ENCODE measurements at regions not wholly inside any gene's neighbourhood (a gene's known extent, or its start where the extent isn't known, plus 50 kb on each side); places are given as distances from the start of the nearest gene placed in this dataset.

DNA sequence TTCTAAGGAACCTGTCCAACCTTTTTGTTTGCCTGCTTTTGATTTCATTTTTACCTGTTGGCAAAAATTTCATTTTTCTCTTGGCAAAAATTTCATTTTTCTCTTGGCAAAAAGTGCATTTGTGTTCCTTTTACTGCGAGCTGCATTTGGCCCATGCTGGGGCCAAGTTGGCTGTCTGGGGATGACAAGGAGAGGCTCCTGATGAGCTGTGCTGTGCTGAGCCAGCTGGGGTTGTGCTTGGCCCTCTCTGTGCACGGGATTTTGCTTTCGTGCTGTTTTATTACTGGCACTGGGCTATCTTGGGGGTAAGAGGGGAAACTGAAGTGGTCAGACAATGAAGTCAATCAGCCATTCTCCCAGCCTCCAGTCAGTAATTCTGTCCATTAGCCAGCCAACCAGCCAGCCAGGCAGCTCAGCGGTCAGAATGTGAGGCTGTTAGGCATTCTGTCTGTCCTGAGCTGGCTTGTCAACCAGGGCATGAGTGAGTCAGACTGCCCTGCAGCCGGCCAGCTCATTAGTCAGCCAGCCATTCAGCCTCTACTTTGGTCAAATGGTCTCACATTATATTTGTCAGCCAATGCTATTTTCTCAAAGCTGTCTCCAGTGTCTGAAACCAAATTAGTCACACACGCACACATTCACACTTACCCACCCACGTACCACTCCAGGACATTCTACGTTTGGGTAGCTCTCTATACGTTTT is 56.9 kb upstream of the PRPS1 start:
- TF ChIP-seq NFRKB (IDR thresholded peaks at IDR 0.05): no peak
- ChIA-PET CTCF (no interaction called here), POLR2A (interaction anchor here (0.6 kb wide), 1 partner anchor 151 kb away, joined by 3 read pairs; no protein-coding TSS in a partner anchor)
- no peak for DNase-seq (ENCODE audit: extremely low spot score)

GRCh38 chrX:107573016-107573415 is 55.3 kb upstream of the PRPS1 start:
- POLR2A ChIA-PET: no interaction called here

GRCh38 chrX:107574054-107574683 is 54.1 kb upstream of the PRPS1 start:
- POLR2A ChIA-PET: no interaction called here
- no peak for TF ChIP-seq FOXM1 (IDR thresholded peaks at IDR 0.05; ENCODE audit: borderline replicate concordance)
- TF ChIP-seq NFRKB (IDR thresholded peaks at IDR 0.05): no peak
- TF ChIP-seq SUZ12 (IDR thresholded peaks at IDR 0.05): no peak
- no peak for TF ChIP-seq SP1 (IDR thresholded peaks at IDR 0.05)
- TF ChIP-seq CTBP1 (IDR thresholded peaks at IDR 0.05; ENCODE audit: borderline replicate concordance): no peak
- no peak for TF ChIP-seq TARDBP (IDR thresholded peaks at IDR 0.05)
- TF ChIP-seq ARNT (IDR thresholded peaks at IDR 0.05): no peak
- TF ChIP-seq HDGF (IDR thresholded peaks at IDR 0.05; ENCODE audit: borderline replicate concordance): no peak
- no peak for TF ChIP-seq BHLHE40 (IDR thresholded peaks at IDR 0.05; ENCODE audit: borderline replicate concordance)
- TF ChIP-seq L3MBTL2 (conservative IDR thresholded peaks at IDR 0.05): no peak
- CTCF ChIA-PET: no interaction called here
- no peak for DNase-seq (ENCODE audit: extremely low spot score)

More at GRCh38 chrX:107573016-107573415, 55.3 kb upstream of the PRPS1 start:
- TF ChIP-seq L3MBTL2 (conservative IDR thresholded peaks at IDR 0.05): no peak
- TF ChIP-seq HDGF (IDR thresholded peaks at IDR 0.05; ENCODE audit: borderline replicate concordance): no peak
- TF ChIP-seq SUZ12 (IDR thresholded peaks at IDR 0.05): no peak
- no peak for TF ChIP-seq ELF4 (IDR thresholded peaks at IDR 0.05)
- TF ChIP-seq TARDBP (IDR thresholded peaks at IDR 0.05): no peak
- TF ChIP-seq, protein P1, sequence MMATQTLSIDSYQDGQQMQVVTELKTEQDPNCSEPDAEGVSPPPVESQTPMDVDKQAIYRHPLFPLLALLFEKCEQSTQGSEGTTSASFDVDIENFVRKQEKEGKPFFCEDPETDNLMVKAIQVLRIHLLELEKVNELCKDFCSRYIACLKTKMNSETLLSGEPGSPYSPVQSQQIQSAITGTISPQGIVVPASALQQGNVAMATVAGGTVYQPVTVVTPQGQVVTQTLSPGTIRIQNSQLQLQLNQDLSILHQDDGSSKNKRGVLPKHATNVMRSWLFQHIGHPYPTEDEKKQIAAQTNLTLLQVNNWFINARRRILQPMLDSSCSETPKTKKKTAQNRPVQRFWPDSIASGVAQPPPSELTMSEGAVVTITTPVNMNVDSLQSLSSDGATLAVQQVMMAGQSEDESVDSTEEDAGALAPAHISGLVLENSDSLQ (IDR thresholded peaks at IDR 0.05): no peak
- no peak for TF ChIP-seq NFRKB (IDR thresholded peaks at IDR 0.05)
- no peak for TF ChIP-seq LEF1 (IDR thresholded peaks at IDR 0.05; ENCODE audit: borderline replicate concordance)
- TF ChIP-seq FOXK2 (IDR thresholded peaks at IDR 0.05): no peak
- no peak for TF ChIP-seq BHLHE40 (IDR thresholded peaks at IDR 0.05; ENCODE audit: borderline replicate concordance)
- no peak for TF ChIP-seq SP1 (IDR thresholded peaks at IDR 0.05)
- TF ChIP-seq FOXM1 (IDR thresholded peaks at IDR 0.05; ENCODE audit: borderline replicate concordance): no peak
- no peak for TF ChIP-seq CTBP1 (IDR thresholded peaks at IDR 0.05; ENCODE audit: borderline replicate concordance)
- TF ChIP-seq FOXA1 (IDR thresholded peaks at IDR 0.05): no peak
- TF ChIP-seq ZNF384 (IDR thresholded peaks at IDR 0.05): no peak
- TF ChIP-seq ARNT (IDR thresholded peaks at IDR 0.05): no peak
- no peak for DNase-seq (ENCODE audit: extremely low spot score)
- CTCF ChIA-PET: no interaction called here

DNA sequence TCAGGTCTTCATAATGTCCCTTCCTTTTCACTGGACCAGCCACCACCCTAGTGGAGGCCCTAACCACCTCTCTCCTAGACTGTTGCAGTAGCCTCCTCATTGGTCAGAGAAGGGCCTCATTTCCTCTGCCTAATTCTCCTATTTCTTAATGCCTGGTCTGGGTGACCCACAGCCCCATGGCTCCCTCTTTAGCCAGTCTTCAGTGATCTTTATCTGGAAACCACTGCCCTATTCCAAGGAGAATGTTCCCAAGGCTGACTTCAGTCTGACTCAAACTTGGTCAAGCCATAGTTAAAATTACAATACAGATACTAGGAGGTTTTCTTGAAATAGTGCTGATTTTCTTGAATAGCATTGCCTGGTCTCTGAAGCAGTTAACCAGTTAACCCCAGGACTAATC is 53.6 kb upstream of the PRPS1 start:
- no peak for DNase-seq (ENCODE audit: extremely low spot score)
- POLR2A ChIA-PET: no interaction called here
- TF ChIP-seq SUZ12 (IDR thresholded peaks at IDR 0.05) (no peak), FOXK2 (IDR thresholded peaks at IDR 0.05) (no peak), CTBP1 (IDR thresholded peaks at IDR 0.05; ENCODE audit: borderline replicate concordance) (no peak), ARNT (IDR thresholded peaks at IDR 0.05) (no peak), SP1 (IDR thresholded peaks at IDR 0.05) (no peak), FOXA1 (IDR thresholded peaks at IDR 0.05) (no peak), NFRKB (IDR thresholded peaks at IDR 0.05) (no peak), ZNF384 (IDR thresholded peaks at IDR 0.05) (no peak), L3MBTL2 (conservative IDR thresholded peaks at IDR 0.05) (no peak), LEF1 (IDR thresholded peaks at IDR 0.05; ENCODE audit: borderline replicate concordance) (no peak), ELF4 (IDR thresholded peaks at IDR 0.05) (no peak), HDGF (IDR thresholded peaks at IDR 0.05; ENCODE audit: borderline replicate concordance) (no peak), FOXM1 (IDR thresholded peaks at IDR 0.05; ENCODE audit: borderline replicate concordance) (no peak), TARDBP (IDR thresholded peaks at IDR 0.05) (no peak), BHLHE40 (IDR thresholded peaks at IDR 0.05; ENCODE audit: borderline replicate concordance) (no peak)
- TF ChIP-seq, protein P1 (IDR thresholded peaks at IDR 0.05): no peak
- CTCF ChIA-PET: no interaction called here

- POLR2A ChIA-PET: interaction anchor here (1.1 kb wide), 1 partner anchor 52 kb away, joined by 6 read pairs; the partner anchor contains the start of gene PRPS1
Measured at GRCh38 chrX:107576392-107576791, 51.9 kb upstream of the PRPS1 start.

GRCh38 chrX:107576841-107577240 is 51.5 kb upstream of the PRPS1 start:
- ChIA-PET CTCF (no interaction called here), POLR2A (no interaction called here)
- no peak for DNase-seq (ENCODE audit: extremely low spot score)
- no peak for TF ChIP-seq LEF1 (IDR thresholded peaks at IDR 0.05; ENCODE audit: borderline replicate concordance)
- TF ChIP-seq TARDBP (IDR thresholded peaks at IDR 0.05): no peak
- TF ChIP-seq SUZ12 (IDR thresholded peaks at IDR 0.05): no peak
- no peak for TF ChIP-seq FOXA1 (IDR thresholded peaks at IDR 0.05)
- TF ChIP-seq, protein P1 (IDR thresholded peaks at IDR 0.05): no peak
- TF ChIP-seq FOXM1 (IDR thresholded peaks at IDR 0.05; ENCODE audit: borderline replicate concordance): no peak
- TF ChIP-seq ZNF384 (IDR thresholded peaks at IDR 0.05): no peak
- no peak for TF ChIP-seq ARNT (IDR thresholded peaks at IDR 0.05)
- no peak for TF ChIP-seq CTBP1 (IDR thresholded peaks at IDR 0.05; ENCODE audit: borderline replicate concordance)
- TF ChIP-seq FOXK2 (IDR thresholded peaks at IDR 0.05): no peak

More at GRCh38 chrX:107576392-107576791, 51.9 kb upstream of the PRPS1 start:
- TF ChIP-seq ELF4 (IDR thresholded peaks at IDR 0.05): no peak
- no peak for TF ChIP-seq ZNF384 (IDR thresholded peaks at IDR 0.05)
- no peak for TF ChIP-seq BHLHE40 (IDR thresholded peaks at IDR 0.05; ENCODE audit: borderline replicate concordance)
- no peak for TF ChIP-seq ARNT (IDR thresholded peaks at IDR 0.05)
- TF ChIP-seq HDGF (IDR thresholded peaks at IDR 0.05; ENCODE audit: borderline replicate concordance): no peak
- no peak for TF ChIP-seq CTBP1 (IDR thresholded peaks at IDR 0.05; ENCODE audit: borderline replicate concordance)
- CTCF ChIA-PET: no interaction called here
- no peak for DNase-seq (ENCODE audit: extremely low spot score)

Data from HEK293T (cell line).